Astrocyte of the spinal cord (primary cell): ENCODE measurements at regions not wholly inside any gene's neighbourhood (a gene's known extent, or its start where the extent isn't known, plus 50 kb on each side); places are given as distances from the start of the nearest gene placed in this dataset.
A peak's percentile ranks its signal among the peaks of the same experiment; 100 is the strongest.

Experiments used
- DNase-seq: peaks from one replicate; pipeline ENCODE4 v3.0.0; 2011; ENCODE audit warnings: low read depth, low spot score
- H3K4me3 ChIP-seq: 2 replicates; pipeline ENCODE4 v1.5.1; 2011; ENCODE audit warnings: low read depth, mild to moderate bottlenecking, low read length, moderate library complexity
- in situ Hi-C: cut with HindIII; loops from 2 replicates; pipeline ENCODE4 v1.10.0; 2017; ENCODE audit warnings: low sequenced_read_pairs
- TF ChIP-seq, protein P1 (sequence below): IDR thresholded peaks from 2 replicates; pipeline ENCODE4 v1.5.1; 2012; ENCODE audit warnings: low read depth, mild to moderate bottlenecking, low read length, inconsistent platforms

DNA sequence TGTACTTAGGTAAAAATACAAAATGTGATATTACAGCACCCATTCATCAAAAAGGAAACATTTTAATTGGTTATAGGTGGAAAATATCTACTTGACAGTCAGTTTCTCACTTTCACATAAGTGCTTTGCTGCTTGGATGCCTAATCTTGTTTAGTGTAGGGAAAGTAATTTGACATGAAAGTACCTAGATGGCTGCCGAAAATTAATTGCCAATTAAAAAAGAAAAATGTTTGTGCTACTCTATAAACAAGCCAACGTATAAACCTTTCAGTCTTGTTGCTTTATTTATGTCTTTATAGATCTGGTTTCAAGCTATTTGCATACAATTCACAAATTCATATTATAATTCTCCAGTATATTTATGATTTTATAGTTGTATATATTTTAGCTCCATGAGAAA, 729.9 kb downstream of the DACH1 start:
- DNase-seq: no peak
- in situ Hi-C loops: no loop called here
- TF ChIP-seq, protein P1, sequence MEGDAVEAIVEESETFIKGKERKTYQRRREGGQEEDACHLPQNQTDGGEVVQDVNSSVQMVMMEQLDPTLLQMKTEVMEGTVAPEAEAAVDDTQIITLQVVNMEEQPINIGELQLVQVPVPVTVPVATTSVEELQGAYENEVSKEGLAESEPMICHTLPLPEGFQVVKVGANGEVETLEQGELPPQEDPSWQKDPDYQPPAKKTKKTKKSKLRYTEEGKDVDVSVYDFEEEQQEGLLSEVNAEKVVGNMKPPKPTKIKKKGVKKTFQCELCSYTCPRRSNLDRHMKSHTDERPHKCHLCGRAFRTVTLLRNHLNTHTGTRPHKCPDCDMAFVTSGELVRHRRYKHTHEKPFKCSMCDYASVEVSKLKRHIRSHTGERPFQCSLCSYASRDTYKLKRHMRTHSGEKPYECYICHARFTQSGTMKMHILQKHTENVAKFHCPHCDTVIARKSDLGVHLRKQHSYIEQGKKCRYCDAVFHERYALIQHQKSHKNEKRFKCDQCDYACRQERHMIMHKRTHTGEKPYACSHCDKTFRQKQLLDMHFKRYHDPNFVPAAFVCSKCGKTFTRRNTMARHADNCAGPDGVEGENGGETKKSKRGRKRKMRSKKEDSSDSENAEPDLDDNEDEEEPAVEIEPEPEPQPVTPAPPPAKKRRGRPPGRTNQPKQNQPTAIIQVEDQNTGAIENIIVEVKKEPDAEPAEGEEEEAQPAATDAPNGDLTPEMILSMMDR: no peak

GRCh38 chr13:71124230-71124629, 742.8 kb downstream of the DACH1 start:
- DNase-seq: no peak
- TF ChIP-seq, protein P1: no peak
- H3K4me3 ChIP-seq: no peak overlapping the region
- in situ Hi-C loops: no loop called here

More for the DNA sequence above, 729.9 kb downstream of the DACH1 start:
- H3K4me3 ChIP-seq: no peak overlapping the region

GRCh38 chr13:71118779-71119364, 748.1 kb downstream of the DACH1 start:
- TF ChIP-seq, protein P1: no peak
- peak; percentile 2 for DNase-seq
- no peak overlapping the region for H3K4me3 ChIP-seq
- in situ Hi-C loops: no loop called here

GRCh38 chr13:71117920-71118319, 749.1 kb downstream of the DACH1 start:
- TF ChIP-seq, protein P1: no peak
- no peak overlapping the region for H3K4me3 ChIP-seq
- in situ Hi-C loops: no loop called here
- DNase-seq: no peak

DNA sequence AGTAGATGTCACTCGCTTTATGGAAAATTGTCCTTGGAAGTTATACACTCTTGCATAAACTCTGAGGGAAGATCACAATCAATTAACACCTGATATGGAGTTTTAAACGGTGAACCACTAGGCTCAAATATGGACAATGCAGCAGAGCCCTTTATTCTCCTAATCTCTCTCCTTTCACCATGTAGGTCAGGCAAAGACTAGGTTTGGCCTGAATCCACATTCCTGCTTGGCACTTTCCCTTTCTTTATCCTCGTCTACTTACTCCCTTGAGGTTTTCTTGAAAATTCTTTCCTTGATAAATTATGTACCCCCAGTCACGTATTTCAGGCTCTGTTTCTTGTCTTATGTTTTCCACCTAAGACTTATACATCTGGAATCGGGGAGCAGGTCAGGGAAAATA, 751.7 kb downstream of the DACH1 start:
- DNase-seq: peak; percentile 1
- TF ChIP-seq, protein P1: no peak
- in situ Hi-C loops: no loop called here
- no peak overlapping the region for H3K4me3 ChIP-seq

DNA sequence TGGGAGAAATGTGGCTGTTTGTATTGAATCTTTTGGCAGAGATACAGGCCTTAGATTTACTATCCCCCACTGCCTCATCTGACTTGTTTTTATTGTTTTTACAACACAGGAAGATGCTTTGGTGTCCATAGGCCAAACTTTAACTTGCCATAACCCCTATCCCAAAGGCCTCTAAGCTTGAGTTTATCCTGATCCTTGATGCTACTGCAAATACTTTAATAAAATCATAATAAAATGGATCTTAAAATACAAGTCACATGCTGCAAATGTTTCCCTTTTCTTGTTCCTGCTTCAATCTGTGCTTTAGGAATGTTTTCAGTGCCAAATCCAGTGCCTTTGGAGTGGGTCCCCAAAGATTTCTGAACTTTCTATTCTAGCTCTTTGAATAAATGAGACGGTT, 770.6 kb downstream of the DACH1 start:
- in situ Hi-C loops: no loop called here
- no peak for DNase-seq
- TF ChIP-seq, protein P1: no peak
- H3K4me3 ChIP-seq: no peak overlapping the region
